ENCODE measurements at regions not wholly inside any gene's neighbourhood (a gene's known extent, or its start where the extent isn't known, plus 50 kb on each side); places are given as distances from the start of the nearest gene placed in this dataset.

DNA sequence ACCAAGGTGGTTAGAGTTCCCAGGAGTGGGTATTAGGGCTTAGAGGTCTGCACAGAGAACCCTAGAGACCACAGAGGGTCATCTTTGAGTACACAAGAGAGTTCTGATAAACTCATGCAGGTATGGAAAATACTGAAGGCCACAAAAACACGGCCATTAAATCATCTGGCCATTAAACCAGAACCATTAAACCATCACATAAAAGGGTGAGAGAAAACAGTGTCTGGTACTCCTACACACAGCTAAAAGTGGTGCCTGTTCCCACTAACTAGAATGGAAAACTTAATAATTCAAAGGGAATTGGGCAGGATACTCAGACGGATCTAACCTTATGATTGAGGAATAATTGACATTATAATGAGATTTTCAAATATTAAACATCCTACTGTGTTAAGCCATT is 679.4 kb downstream of the TNS3 start:
- no peak for DNase-seq (ENCODE audit: unreplicated experiment)
- Mint-ChIP-seq H3K4me3 (ENCODE audit: unreplicated experiment) (no peak overlapping the region), H3K4me1 (ENCODE audit: insufficient read depth, unreplicated experiment) (no peaks in the 10 kb centered on the region), H3K9me3 (ENCODE audit: unreplicated experiment) (peaks cover 10% of the 10 kb centered on the region), H3K27ac (ENCODE audit: low read depth, unreplicated experiment) (no peak overlapping the region), H3K36me3 (ENCODE audit: insufficient read depth, unreplicated experiment) (no peaks in the 10 kb centered on the region), H3K27me3 (ENCODE audit: insufficient read depth, unreplicated experiment) (no peaks in the 10 kb centered on the region)
- no TSS peak for BruUV-seq (replicated peaks)
- TF ChIP-seq, protein P1, sequence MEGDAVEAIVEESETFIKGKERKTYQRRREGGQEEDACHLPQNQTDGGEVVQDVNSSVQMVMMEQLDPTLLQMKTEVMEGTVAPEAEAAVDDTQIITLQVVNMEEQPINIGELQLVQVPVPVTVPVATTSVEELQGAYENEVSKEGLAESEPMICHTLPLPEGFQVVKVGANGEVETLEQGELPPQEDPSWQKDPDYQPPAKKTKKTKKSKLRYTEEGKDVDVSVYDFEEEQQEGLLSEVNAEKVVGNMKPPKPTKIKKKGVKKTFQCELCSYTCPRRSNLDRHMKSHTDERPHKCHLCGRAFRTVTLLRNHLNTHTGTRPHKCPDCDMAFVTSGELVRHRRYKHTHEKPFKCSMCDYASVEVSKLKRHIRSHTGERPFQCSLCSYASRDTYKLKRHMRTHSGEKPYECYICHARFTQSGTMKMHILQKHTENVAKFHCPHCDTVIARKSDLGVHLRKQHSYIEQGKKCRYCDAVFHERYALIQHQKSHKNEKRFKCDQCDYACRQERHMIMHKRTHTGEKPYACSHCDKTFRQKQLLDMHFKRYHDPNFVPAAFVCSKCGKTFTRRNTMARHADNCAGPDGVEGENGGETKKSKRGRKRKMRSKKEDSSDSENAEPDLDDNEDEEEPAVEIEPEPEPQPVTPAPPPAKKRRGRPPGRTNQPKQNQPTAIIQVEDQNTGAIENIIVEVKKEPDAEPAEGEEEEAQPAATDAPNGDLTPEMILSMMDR (IDR thresholded peaks at IDR 0.05; ENCODE audit: unreplicated experiment) = no peak
- CTCF ChIA-PET = no interaction called here
- intact Hi-C loops (cut with micrococcal nuclease) = no loop called here
- POLR2A ChIA-PET = no interaction called here

DNA sequence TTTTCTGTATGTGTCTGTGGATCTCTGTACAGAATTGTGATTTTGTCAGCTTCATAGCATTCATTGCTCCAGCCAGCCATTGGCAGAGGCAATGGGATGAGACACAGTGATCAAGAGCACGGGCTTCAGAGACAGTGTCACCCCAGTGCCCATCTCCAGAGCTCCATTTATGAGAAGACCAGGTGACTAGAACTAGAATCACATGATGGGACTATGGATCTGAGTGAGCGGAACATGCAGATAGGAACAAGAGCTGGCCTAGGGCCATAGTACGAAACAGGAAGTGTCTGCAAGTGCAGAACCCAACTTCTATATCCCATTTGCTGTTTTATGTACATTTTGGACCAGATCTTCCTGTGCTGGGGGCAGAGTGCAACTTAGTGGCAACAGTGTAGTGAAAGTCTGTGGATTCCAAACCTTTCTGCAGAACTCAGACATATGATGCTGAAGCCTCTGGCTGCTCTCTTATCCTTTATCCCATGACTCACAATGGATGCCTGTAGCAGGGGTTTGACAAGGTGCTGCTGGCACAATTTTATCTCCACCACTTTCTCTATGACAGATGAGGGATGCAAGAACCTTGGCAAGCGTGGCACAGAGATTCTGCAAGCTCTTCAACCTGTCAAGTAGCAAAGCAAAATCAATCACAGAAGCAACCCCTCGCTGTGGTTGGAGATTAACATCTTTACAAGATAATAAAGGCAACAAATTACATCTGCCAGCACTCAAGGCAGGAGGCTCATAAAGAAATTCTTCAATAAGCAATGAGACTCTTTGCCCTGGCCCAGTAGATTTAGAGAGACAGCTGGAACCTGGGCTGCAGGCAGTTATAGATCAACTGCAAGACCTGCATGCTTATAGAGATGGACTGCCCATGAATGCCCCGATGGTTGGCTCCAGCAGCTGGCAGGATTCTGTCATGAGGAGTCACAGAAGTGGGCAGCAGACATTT is 681.3 kb downstream of the TNS3 start:
- no peaks in the 10 kb centered on the region for H3K4me1 Mint-ChIP-seq (ENCODE audit: insufficient read depth, unreplicated experiment)
- no peak overlapping the region for H3K4me3 Mint-ChIP-seq (ENCODE audit: unreplicated experiment)
- TF ChIP-seq, protein P1 (IDR thresholded peaks at IDR 0.05; ENCODE audit: unreplicated experiment) = no peak
- H3K27ac Mint-ChIP-seq (ENCODE audit: low read depth, unreplicated experiment) = no peak overlapping the region
- intact Hi-C loops (cut with micrococcal nuclease) = no loop called here
- DNase-seq (ENCODE audit: unreplicated experiment) = no peak
- ChIA-PET CTCF (interaction anchor here (0.9 kb wide), 1 partner anchor 12 kb away, joined by 3 read pairs; no protein-coding TSS in a partner anchor), POLR2A (interaction anchor here (0.5 to 3.1 kb wide), 2 partner anchors 9 to 30 kb away, joined by 3 to 14 read pairs; no protein-coding TSS in a partner anchor)
- BruUV-seq (replicated peaks) = no TSS peak
- peaks cover 10% of the 10 kb centered on the region for H3K9me3 Mint-ChIP-seq (ENCODE audit: unreplicated experiment)
- no peaks in the 10 kb centered on the region for H3K27me3 Mint-ChIP-seq (ENCODE audit: insufficient read depth, unreplicated experiment)
- no peaks in the 10 kb centered on the region for H3K36me3 Mint-ChIP-seq (ENCODE audit: insufficient read depth, unreplicated experiment)

DNA sequence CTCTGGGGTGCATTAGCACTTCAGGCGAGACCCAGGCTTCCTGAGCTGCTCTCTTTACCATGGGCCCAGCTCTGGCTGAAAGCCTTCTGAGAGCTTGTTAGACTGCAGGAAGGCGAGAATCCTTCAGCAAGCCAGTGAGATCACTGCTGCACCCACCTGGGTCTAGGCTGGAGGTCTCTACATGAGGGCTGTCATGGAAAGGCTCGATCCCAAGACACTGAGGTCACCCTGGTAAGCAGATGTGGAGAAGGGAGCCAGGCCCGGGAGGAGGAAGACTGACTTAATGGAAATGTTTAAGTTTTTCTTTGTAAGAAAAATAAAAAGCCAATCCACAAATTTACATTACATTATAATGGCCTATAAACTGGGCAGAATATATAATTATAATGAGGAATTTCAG is 684.5 kb downstream of the TNS3 start:
- TF ChIP-seq, protein P1 (IDR thresholded peaks at IDR 0.05; ENCODE audit: unreplicated experiment) = no peak
- BruUV-seq (replicated peaks) = no TSS peak
- H3K27ac Mint-ChIP-seq (ENCODE audit: low read depth, unreplicated experiment) = no peak overlapping the region
- ChIA-PET POLR2A (no interaction called here), CTCF (interaction anchor here (0.6 kb wide), 1 partner anchor 192 kb away, joined by 3 read pairs; no protein-coding TSS in a partner anchor)
- no peaks in the 10 kb centered on the region for H3K4me1 Mint-ChIP-seq (ENCODE audit: insufficient read depth, unreplicated experiment)
- H3K4me3 Mint-ChIP-seq (ENCODE audit: unreplicated experiment) = no peak overlapping the region
- intact Hi-C loops (cut with micrococcal nuclease) = no loop called here
- no peaks in the 10 kb centered on the region for H3K36me3 Mint-ChIP-seq (ENCODE audit: insufficient read depth, unreplicated experiment)
- peaks cover 17% of the 10 kb centered on the region for H3K9me3 Mint-ChIP-seq (ENCODE audit: unreplicated experiment)
- no peaks in the 10 kb centered on the region for H3K27me3 Mint-ChIP-seq (ENCODE audit: insufficient read depth, unreplicated experiment)
- DNase-seq (ENCODE audit: unreplicated experiment) = no peak

DNA sequence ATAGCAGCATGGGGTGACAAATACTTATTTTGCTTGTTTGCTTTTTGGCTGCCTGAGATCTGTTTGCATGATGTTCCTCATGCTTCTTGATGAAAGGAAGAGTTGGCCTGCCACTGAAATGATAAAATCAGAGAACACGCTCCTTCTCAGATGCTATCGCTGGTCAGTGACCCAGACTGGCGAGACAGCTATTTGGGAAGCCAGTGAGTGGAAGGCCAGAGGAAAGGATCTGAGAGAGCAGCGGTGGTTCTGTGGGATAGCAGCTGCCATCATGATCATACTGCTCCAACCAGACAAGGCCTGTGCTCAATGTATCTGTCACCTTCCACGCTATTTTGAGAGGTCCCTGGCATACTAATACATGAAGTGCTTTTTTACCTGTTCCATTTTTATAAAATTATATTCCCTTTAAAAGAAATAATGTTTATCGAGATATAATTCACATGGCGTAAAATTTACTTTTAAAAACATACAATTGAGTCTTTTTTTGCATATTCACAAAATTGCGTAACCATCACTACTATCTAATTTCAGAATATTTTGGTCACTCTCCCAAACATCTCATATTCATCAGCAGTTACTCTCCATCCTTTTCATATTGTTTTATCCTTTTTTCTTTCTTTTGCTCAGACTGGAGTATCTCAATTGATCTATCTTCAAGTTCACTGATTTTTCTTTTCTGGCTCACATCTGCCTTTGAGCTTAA is 695.1 kb downstream of the TNS3 start:
- CTCF ChIA-PET = interaction anchor here (0.6 kb wide), 1 partner anchor 174 kb away, joined by 4 read pairs; no protein-coding TSS in a partner anchor
- BruUV-seq (replicated peaks) = no TSS peak
- DNase-seq (ENCODE audit: unreplicated experiment) = no peak
- Mint-ChIP-seq H3K9me3 (ENCODE audit: unreplicated experiment) (peaks cover 12% of the 10 kb centered on the region), H3K4me3 (ENCODE audit: unreplicated experiment) (no peak overlapping the region), H3K27ac (ENCODE audit: low read depth, unreplicated experiment) (no peak overlapping the region), H3K36me3 (ENCODE audit: insufficient read depth, unreplicated experiment) (no peaks in the 10 kb centered on the region), H3K27me3 (ENCODE audit: insufficient read depth, unreplicated experiment) (no peaks in the 10 kb centered on the region), H3K4me1 (ENCODE audit: insufficient read depth, unreplicated experiment) (no peaks in the 10 kb centered on the region)
- intact Hi-C loops (cut with micrococcal nuclease) = no loop called here
- TF ChIP-seq, protein P1 (IDR thresholded peaks at IDR 0.05; ENCODE audit: unreplicated experiment) = no peak
- POLR2A ChIA-PET = no interaction called here
